ENCODE measurements at regions not wholly inside any gene's neighbourhood (a gene's known extent, or its start where the extent isn't known, plus 50 kb on each side); places are given as distances from the start of the nearest gene placed in this dataset.

- no peaks in the 10 kb centered on the region; the same call in 2 of the 3 replicates for H3K9me3 Mint-ChIP-seq
Measured at GRCh38 chr16:22757202-22757601, 56.8 kb upstream of the HS3ST2 start.

More at GRCh38 chr16:22757202-22757601, 56.8 kb upstream of the HS3ST2 start:
- no peak for TF ChIP-seq ETS1 (IDR thresholded peaks at IDR 0.05)
- TF ChIP-seq POLR2AphosphoS5 (IDR thresholded peaks at IDR 0.05; ENCODE audit: low read depth), result no peak
- TF ChIP-seq STAT1 (IDR thresholded peaks at IDR 0.05; ENCODE audit: unreplicated experiment), result no peak
- TF ChIP-seq CREB1 (CRISPR knock-in tag; IDR thresholded peaks at IDR 0.05; ENCODE audit: low read depth), result no peak
- no peak for TF ChIP-seq ZNF114 (CRISPR knock-in tag; IDR thresholded peaks at IDR 0.05)
- TF ChIP-seq EZH2phosphoT487 (IDR thresholded peaks at IDR 0.05; ENCODE audit: unreplicated experiment), result no peak
- TF ChIP-seq NANOG (IDR thresholded peaks at IDR 0.05; ENCODE audit: borderline replicate concordance), result no peak
- no peak for TF ChIP-seq ZNF462 (CRISPR knock-in tag; IDR thresholded peaks at IDR 0.05)
- no peak for TF ChIP-seq CTCF (conservative IDR thresholded peaks at IDR 0.05; ENCODE audit: low read depth in 2 of 2)
- no peak for TF ChIP-seq ZNF331 (CRISPR knock-in tag; IDR thresholded peaks at IDR 0.05; ENCODE audit: low read depth)
- no peak for TF ChIP-seq EZH2 (IDR thresholded peaks at IDR 0.05; ENCODE audit: low read depth, unreplicated experiment)
- no peak for TF ChIP-seq JUNB (IDR thresholded peaks at IDR 0.05; ENCODE audit: unreplicated experiment)
- no peak for TF ChIP-seq REST (IDR thresholded peaks at IDR 0.05; ENCODE audit: unreplicated experiment)
- ATAC-seq (no peak), DNase-seq (ENCODE audit: low spot score) (no peak)
- no peak overlapping the region for H3K27ac ChIP-seq (ENCODE audit: low read depth)
- H4K20me1 ChIP-seq (replicated peaks; ENCODE audit: insufficient read depth), result no peaks in the 10 kb centered on the region
- no peaks in the 10 kb centered on the region for H3K36me3 ChIP-seq (ENCODE audit: insufficient read depth)
- no peak overlapping the region for H3K4me3 Mint-ChIP-seq
- H3K4me3 ChIP-seq, result no peak overlapping the region
- H3K4me2 ChIP-seq, result no peak overlapping the region
- H3K9me2 ChIP-seq (ENCODE audit: insufficient read depth), result peaks cover 13% of the 10 kb centered on the region
- no peak overlapping the region for H3K27ac Mint-ChIP-seq
- H3K27me3 ChIP-seq (ENCODE audit: insufficient read depth), result no peaks in the 10 kb centered on the region
- no peak overlapping the region for H2AFZ ChIP-seq
- H3K36me3 Mint-ChIP-seq (ENCODE audit: low read depth), result no peaks in the 10 kb centered on the region
- H3K79me2 ChIP-seq (replicated peaks; ENCODE audit: insufficient read depth), result no peaks in the 10 kb centered on the region
- peaks cover 2% of the 10 kb centered on the region for H3K27me3 Mint-ChIP-seq (ENCODE audit: insufficient read depth, low read depth, poor library complexity)
- no peaks in the 10 kb centered on the region for H3K4me1 Mint-ChIP-seq
- H3F3A ChIP-seq (replicated peaks; ENCODE audit: low read depth), result no peaks in the 10 kb centered on the region
- H3K4me1 ChIP-seq (ENCODE audit: insufficient read depth), result no peaks in the 10 kb centered on the region
